RWPE1 (cell line): ENCODE measurements at regions not wholly inside any gene's neighbourhood (a gene's known extent, or its start where the extent isn't known, plus 50 kb on each side); places are given as distances from the start of the nearest gene placed in this dataset.

Source experiments
- CTCF ChIA-PET: fragments of 350-600 bp; sonication (Branson Sonifier 250); formaldehyde crosslinking; extraction: SDS; loops from one replicate; lab custom pipeline; 2021; lab: Yijun Ruan, JAX
- POLR2A ChIA-PET: fragments of 400-600 bp; formaldehyde crosslinking; extraction: SDS; loops from one replicate; lab custom pipeline; 2020; ENCODE audit warnings: antibody characterized with exemption; ENCODE audit not compliant: low non-redundant PET; lab: Yijun Ruan, JAX
- DNase-seq: peaks from one replicate; pipeline ENCODE4 v3.0.0; 2012; ENCODE audit warnings: low spot score
- H3K27ac ChIP-seq: fragments of 450-650 bp; 2 replicates; pipeline ENCODE4 v1.5.1; 2017
- CTCF ChIP-seq: fragments of 450-650 bp; conservative IDR thresholded peaks from 2 replicates; pipeline ENCODE4 v1.5.1; 2017; ENCODE audit warnings: low read depth, mild to moderate bottlenecking

- TF ChIP-seq CTCF: no peak
- DNase-seq: no peak
- no peak overlapping the region for H3K27ac ChIP-seq
- ChIA-PET POLR2A (no interaction called here), CTCF (no interaction called here)
These were observed 129.2 kb downstream of the TENT5A start for GRCh38 chr6:81623106-81623759.

GRCh38 chr6:81621816-81622395 is 130.6 kb downstream of the TENT5A start:
- TF ChIP-seq CTCF: no peak
- ChIA-PET CTCF (no interaction called here), POLR2A (no interaction called here)
- no peak for DNase-seq
- no peak overlapping the region for H3K27ac ChIP-seq

GRCh38 chr6:81614292-81614691 is 138.2 kb downstream of the TENT5A start:
- TF ChIP-seq CTCF: no peak
- ChIA-PET CTCF (no interaction called here), POLR2A (no interaction called here)
- DNase-seq: no peak
- no peak overlapping the region for H3K27ac ChIP-seq

- no peak for TF ChIP-seq CTCF
- CTCF ChIA-PET: no interaction called here
These were observed 138.9 kb downstream of the TENT5A start for GRCh38 chr6:81613606-81614005.

GRCh38 chr6:81612136-81612535 is 140.3 kb downstream of the TENT5A start:
- ChIA-PET CTCF (no interaction called here), POLR2A (no interaction called here)
- DNase-seq: no peak
- no peak overlapping the region for H3K27ac ChIP-seq
- TF ChIP-seq CTCF: no peak

More at GRCh38 chr6:81613606-81614005, 138.9 kb downstream of the TENT5A start:
- POLR2A ChIA-PET: no interaction called here
- no peak overlapping the region for H3K27ac ChIP-seq
- DNase-seq: peak; percentile 2

GRCh38 chr6:81609736-81610135 is 142.7 kb downstream of the TENT5A start:
- TF ChIP-seq CTCF: no peak
- DNase-seq: no peak
- no peak overlapping the region for H3K27ac ChIP-seq
- POLR2A ChIA-PET: no interaction called here
- CTCF ChIA-PET: no interaction called here
